Suppressor macrophage treated with lipopolysaccharide for 4 hours (primary cell): ENCODE measurements at regions not wholly inside any gene's neighbourhood (a gene's known extent, or its start where the extent isn't known, plus 50 kb on each side); places are given as distances from the start of the nearest gene placed in this dataset.
"Not testable (repeated sequence)": the region's sequence is repeated elsewhere in the genome, so short reads cannot be mapped to it uniquely, and the experiment has no call there.

Experiments used
- DNase-seq: peaks from one replicate; pipeline ENCODE4 v3.0.0-alpha.2; 2020

DNA sequence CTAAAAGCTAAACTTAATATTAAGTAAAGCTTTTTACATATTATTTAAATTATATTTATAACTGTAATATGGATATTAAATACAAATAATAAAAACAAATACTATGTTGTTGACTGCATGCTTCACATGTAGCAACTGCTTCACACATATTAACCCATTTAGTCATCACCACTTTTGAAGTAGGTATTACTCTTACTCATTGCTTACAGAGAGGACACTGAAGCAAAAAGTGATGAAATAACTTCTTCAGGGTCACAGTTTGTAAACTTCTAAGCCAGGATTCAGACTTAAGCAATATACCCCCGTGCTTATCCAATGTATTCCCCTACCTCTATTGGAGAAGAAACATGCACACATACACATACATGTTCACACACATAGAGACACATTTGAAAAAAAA lies 166.6 kb downstream of the DKK2 start:
- no peak for DNase-seq

DNA sequence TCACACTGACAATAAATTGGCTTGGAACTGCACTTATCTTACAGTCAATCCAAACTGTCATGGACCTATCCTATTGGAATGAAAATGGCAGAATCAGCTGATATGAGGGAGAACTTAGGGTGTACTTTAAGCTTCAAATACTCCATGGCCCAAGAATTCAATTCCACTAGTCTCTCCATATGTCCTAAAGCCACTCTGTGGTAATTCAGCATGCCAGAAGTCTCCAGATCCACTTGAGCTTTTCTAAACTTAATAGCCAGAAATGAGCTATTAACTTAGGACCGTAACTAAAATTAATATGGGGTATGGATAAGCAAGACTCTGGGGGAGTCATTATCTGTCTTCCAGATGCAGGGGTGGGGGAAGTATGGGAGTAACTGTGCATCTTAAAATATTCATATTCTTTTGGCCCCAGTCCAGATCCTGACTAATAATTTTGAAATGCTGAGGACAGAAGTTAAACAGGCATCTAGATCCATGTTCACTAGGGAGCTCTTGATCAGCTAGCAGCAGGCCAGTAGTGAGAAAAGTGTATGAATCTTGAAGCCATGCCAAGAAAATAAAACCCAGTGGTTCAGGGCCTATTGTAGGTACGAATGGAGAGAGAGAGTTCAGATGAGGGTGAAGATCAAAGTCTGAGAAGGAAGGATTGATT lies 167.6 kb downstream of the DKK2 start:
- no peak for DNase-seq

DNA sequence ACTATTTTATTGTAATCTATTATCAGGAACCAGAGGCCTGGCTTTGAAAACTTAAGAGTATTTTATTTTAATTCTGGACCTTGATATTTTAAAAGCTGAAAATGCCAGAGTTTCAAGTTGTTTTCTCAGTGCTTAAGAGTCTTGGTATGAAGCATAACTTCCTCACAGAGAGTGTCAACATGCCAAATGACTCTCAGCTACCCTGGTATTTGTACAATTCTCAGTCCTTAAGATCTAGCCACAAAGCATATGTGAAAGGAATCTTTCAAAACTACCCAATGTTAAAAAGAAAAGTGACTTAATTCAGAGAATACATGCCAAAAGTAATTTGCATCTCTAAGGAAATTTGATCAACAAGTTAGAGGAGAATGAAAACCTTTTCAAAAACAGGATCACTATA lies 171.9 kb downstream of the DKK2 start:
- no peak for DNase-seq

DNA sequence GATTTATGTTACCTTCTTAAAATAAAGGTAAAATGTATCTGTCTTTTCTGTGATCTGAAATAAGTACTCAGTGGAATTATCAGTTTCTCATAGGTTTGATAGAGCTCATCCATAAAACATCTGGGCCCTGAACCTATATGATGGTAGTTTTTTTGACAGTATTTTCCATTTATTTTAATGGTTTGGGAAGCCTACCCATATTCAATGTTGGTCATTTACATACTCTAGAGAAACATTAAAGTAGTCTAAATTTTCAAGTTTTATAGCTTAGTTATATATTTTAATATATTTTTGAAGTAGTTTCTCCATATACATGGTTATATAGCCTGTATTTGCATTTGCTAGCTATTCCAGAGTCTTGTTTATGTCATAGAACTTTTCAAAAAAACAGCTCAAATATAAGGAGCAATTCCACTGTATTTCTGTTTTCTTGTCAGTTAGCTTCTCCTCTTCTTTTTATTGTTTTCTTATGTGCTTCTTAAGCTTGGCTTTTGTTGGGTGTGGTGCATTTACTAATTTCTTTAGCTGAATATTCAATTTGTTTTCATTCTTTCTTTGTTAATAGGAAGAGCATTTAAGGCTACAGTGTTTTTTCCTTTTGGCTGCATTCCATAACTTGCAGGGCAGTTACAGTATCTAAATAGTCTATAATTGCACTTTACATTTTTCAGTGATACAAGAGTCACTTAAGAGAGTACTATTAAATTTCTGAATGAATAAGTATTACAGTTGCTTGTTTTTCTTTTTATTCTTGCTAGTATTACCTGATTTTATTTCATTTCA lies 181.4 kb downstream of the DKK2 start:
- DNase-seq: no peak

DNA sequence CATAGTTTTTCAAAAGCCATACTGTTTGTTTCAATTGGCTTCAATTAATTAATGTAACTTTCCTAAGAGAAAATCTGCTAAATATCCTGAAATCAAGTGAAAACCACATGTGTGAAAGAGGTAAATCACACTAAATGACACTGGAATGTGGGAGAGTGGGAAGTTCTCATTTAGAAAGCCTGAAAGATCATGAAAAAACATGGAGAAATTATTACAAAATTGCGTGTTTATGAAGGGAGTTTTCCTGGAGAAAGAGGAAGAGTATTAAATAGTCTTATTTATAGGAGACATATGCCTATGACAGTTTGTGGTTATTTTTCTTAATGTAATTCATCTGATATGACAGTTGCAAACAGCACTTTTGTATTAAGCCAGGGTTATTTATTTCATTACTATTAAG lies 183.7 kb downstream of the DKK2 start:
- DNase-seq: no peak

DNA sequence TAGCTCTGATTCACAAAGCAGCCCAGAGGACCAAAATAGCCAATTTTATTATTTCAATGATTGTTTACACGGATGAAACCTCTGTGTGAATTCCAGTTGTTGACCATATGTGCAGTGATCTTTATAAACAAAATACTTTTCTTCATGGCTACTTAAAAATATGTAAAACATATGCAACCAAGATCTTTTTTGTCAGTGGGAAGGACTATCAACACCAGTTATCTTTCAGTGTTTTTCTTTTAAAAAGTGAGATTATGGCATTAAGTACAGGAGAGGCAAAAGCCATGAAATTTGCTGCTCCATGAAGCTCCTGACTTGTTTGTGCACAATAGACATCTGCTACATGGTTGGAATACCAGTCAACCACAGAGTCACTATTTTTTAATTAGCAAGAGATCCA lies 184.4 kb downstream of the DKK2 start:
- no peak for DNase-seq

DNA sequence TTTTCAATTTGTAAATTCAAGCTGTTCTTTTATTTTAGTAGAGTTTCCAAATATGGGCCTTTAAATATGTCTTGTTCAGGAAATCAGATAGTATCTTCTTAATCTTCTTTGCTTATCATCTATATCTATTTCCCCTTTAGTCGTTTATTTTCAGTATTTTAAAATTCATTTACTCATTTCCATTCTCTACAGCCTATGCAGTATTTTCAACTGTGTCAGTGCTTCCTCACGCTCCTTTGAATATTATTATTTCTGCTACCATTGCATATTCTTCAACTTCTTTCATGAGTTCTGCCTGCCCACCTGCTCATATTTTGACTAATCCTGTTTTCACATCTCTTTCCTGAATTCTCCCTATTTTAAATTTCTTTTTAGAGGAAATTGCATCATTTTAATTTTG lies 185.4 kb downstream of the DKK2 start:
- DNase-seq: no peak

DNA sequence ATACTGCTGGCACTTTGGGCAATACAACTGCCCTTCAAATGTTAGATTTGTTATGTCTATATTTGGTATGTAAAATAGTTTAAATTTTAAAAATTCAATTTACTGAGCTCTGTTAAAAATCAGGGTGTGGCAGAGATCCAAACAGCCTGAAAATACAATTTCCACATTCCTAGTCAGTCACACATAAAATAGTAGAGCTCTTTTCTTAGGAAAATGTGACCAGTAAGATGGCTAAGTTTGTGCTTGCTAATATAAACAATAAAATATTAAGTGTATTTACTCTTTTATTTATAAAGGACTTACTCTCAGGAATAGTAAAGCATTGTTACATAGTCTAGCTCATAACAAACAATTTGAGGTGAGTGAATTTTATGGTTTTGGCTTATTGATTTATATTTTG lies 200.2 kb downstream of the DKK2 start:
- no peak for DNase-seq

DNA sequence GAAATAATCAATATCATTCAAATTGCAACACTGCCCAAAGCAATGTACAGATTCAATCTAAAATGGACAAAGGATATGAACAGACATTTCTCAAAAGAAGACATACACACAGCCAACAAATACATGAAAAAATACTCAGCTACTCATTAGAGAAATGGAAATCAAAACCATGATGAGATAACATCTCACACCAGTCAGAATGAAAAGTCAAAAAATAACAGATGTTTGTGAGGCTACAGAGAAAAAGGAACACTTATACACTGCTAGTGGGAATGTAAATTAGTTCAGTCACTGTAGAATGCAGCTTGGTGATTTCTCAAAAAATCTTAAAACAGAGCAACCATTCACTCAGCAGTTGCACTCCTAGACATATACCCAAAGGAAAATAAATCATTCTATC lies 205.2 kb downstream of the DKK2 start:
- no peak for DNase-seq

DNA sequence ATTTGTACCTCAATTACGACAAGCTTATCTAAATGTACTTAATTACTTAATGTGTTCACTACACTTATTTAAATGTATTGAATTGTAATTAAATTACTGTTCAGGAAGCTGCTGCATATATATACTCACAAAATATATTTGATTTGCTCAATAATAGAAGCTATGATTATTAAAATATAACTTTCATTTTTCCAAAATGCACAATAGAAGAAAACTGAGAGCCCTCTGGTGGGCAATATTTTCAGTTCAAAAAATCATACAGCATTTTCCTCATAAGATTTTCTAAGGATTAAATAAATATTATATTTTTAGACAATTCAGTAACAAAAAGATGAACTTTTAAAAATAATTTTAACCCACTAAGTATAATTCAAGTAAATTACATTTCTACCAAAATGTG lies 217.3 kb downstream of the DKK2 start:
- no peak for DNase-seq

DNA sequence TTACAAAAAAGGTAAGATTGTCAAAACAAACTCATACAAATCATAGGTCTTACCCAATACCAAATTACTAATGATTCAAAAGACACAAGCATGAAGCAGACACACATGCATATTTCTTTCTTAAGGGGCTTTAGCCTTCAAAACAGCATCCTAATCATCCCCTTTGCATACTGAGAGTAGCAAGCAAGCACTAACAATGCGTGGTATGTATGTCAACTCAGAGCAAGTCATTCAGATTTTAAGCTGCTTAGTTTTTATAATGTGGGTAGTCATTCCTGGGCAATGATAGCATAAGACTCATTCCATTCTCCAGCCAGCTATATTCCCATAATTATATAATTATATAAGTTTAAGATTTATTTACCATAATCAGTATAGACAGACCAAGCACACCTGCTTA lies 219.6 kb downstream of the DKK2 start:
- DNase-seq: no peak

DNA sequence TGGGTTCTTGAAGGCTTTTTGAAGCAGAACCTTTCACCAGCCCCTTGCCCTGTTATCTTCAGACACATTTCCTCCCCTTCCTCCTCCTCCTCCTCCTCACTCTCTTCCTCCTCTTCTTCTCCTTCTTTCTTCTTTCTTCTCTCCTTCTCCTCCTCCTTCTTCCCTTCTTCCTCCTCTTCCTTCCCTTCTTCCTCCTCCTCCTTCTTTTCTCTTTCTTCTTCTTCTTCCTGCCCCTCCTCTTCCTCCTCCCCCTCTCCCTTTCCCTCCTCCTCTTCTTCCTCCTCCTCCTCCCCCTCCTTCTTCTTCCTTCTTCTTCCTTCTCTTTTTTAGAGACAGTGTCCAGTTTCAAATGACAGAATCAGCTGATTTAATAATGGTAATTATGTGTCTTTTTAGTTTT lies 226.0 kb downstream of the DKK2 start:
- DNase-seq: no peak

DNA sequence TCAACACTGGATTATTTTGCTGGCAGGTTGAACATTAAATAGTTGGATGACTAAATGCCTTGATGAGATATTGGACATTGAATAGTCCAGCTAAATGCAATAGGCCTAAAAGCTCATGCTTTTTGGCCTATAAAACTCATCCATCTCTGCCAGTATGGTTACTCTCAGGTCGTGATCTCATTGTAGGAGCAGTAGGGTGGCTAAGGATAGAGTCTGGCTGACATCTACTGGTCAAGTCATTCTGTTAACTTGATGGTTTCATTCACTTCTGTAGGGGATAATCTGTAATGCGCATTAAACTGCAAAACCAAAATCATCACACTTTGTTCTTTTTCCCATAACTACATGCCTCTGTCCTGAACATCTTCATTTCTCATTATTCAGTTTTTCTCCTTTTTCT lies 227.0 kb downstream of the DKK2 start:
- peak; percentile 53 for DNase-seq

DNA sequence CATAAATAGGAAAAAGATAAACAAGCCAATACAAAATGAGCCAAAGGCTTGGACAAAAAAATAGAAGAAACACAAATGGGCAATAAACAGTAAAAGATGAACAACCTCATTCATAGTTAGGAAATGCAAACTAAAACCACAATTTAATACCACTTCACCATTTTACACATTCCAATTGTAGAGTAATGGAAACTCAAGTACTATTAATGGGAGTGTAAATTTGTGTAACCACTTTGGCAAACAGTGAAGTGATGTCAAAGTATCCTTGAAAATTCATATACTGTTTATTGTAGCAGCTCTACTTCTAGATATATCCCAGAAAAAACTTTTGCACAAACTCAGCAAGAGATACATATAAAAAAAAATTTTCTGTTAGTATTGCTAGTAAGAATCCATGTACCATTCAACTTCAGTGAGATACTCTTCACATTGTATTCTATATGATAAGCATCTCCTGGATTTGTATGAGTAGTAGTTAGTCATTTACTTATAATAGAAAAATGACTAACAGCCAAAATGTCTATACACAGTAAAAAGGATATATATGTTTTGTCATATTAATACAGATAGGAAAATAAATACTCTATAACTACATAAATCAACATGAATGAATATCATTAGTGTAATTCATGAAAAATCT lies 229.8 kb downstream of the DKK2 start:
- DNase-seq: no peak

DNA sequence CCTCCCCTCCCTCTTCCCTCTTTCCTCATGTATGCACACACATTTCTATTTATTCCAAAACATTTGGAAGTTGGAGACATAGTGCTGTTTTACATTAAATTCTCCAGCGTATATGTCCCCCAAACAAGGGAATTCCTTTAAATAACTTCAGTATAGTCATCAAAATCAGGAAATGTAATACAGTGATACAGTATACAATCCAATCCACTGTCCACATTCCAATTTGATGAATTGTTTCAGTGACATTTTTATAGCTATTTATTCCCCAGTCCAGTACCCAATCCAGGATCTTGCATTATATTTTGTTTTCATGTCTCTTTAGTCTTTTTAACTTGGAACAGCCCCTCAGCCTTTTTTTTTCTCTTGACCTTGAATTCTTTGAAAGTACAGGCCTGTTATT lies 233.0 kb downstream of the DKK2 start:
- no peak for DNase-seq

DNA sequence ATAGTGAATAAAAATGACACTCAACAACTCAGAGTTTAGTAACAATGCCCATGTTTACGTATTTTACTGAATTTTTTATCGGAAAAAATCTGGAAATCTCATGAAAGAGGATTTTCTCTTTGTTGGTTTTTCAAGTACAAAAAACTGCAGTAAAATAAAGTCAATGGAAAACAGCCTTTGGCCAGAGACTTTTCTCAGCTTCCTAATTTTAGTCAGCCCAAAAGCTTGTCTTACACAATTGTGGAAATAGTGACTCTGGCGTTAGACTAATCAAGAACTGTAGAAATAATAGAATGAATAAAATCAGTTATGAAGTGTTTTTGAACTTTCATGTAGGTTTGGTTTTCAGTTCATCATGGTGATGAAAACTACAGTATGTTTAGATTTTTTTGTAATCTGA lies 234.7 kb downstream of the DKK2 start:
- no peak for DNase-seq

DNA sequence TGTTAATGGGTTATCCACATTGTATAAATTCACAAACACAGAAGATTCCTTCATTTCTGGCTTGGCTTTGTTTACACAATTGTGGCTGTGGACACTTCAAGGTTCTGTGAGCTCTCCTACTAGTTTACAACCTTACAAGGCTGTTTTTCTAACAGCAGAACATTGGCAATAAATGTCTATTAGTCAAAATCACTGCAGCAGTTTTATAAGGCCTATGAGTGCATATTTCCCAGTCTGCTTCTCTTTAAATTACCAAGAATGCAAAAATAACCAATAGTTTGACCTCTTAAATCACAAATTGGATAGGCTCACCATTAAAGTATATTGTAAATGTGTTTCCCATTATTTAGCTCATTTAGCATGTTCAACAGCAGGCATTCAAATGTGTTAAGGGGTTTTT lies 239.2 kb downstream of the DKK2 start:
- DNase-seq: no peak

DNA sequence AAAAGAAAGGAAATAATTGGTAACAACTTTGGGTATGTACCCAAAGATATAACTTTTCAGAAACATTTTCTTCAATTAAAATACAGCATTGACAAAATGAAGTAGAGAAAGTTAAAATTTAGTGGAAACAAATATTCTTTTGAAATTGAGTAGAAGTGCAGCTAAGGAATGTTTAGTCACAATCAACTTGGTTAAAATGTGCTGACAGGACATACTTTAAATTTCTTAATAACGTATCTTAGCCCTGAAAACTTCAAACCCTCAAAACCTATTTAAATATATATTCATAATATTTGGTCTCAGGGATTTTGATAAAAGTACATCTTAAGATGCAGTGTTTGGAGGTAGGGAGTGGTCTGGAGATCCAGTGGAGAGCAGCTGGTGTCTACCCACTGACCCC lies 240.8 kb downstream of the DKK2 start:
- no peak for DNase-seq

DNA sequence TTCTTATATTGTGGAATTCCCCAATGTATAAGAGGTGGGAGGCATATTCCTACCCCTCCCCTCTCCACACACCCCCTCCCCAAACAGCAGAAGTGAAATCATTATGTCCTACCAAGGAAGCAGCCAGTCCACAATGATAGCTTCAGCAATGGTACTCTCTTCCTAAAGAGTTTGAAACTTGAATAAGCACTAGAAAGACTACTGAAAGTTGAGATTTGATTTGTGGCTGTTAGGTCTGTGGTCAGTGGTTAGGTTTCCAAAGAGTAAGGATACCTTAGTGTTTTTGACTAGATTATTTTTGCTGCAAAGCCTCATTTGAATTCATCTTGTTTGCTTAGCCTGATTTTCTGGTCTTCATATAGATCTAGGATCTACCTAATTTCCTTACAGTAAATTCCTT lies 242.2 kb downstream of the DKK2 start:
- DNase-seq: no peak

DNA sequence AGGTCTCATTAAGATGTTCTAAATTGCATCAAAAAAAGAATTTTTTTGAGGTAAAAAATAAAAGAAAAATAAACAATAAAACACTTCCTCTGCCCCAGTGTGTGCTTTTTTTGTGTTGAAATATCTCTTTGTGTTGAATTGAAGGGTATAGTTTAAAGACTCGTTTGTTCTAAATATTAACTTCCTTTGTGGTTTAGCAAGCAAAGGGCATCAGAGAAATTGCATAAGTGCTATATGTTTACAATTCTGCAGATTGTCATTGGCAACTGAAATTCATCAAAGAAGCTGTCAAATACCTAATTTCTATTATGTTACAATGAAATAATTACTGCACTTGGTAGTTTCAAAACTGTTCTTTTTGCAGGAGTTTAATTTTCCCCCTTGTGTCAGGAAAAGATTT lies 260.5 kb downstream of the DKK2 start:
- peak; percentile 22 for DNase-seq

DNA sequence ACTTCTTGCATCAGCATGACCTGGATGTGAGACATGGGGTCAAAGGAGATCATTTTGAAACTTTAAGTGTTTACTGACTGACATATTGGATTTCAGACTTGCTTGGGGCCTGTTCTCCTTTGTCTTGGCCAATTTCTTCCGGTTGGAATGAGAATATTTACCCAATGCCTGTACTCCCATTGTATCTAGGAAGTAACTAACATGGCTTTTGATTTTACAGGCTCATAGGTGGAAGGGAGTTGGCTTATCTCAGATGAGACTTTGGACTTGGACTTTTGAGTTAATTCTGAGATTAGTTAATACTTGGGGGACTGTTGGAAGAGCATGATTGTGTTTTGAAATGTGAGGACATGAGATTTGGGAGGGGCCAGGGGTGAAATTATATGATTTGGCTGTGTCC lies 262.1 kb downstream of the DKK2 start:
- DNase-seq: not testable (repeated sequence)

DNA sequence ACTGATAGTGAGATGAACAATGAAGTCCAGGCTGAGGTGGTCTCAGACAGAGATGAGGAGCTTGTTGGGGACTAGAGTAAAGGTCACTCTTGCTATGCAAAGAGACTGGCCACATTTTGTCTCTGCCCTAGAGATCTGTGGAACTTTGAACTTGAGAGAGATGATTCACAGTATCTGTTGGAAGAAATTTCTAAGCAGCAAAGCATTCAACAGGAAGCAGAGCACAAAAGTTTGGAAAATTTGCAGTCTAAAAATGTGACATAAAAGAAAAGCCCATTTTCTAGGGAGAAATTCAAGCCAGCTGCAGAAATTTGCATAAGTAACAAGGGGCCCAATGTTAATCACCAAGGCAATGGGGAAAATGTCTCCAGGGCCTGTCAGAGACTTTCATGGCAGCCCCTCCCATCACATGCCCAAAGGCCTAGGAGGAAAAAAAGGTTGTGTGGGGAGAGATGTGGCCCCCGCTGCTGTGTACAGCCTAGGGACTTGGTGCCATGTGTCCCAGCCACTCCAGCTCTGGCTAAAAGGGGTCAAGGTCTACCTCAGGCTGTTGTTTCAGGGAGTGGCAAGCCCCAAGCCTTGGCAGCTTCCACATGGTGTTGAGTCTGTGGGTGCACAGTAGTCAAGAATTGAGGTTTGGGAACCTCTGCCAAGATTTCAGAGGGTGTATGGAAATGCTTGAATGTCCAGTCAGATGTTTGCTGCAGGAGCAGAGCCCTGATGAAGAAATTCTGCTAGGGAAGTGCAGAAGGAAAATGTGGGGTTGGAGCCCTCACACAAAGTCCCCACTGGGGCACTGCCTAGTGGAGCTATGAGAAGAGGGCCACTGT lies 262.8 kb downstream of the DKK2 start:
- no peak for DNase-seq

DNA sequence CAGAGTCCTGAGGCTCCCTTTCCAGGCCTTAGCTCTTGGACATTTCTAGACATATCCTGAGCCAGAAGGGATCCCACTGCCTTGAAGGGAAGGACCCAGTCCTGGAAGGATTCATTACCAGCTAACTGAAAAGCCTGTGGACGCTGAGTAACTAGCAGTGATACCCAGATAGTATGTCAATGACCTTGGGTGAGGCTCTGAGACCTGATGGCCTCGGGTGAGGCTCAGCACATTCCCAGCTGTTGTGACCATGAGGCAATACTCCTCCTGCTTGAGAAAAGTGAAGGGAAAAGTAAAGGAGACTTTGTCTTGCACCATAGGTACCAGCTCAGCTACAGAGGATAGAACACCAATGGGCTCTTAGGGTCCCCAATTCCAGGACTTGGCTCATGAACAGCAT lies 268.1 kb downstream of the DKK2 start:
- DNase-seq: no peak

DNA sequence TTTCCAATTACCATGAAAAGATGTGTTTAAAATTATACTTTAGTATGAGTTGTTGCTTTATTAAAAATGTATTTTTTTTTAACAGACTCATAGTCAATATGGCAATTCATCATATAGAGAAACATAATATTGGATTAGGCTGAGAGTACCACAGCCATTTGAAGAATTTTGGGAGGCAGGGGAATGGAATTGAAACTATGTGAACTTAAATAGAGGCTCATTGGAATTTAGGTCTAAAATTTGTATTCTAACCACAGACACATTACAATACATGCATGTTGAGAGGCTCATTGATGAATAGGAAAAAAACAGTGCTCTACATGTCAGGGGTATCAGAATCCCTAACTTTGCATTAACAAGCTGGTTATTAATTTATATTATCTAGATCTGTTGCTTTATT lies 269.6 kb downstream of the DKK2 start:
- no peak for DNase-seq
